GM23338 (cell line): ENCODE measurements at regions not wholly inside any gene's neighbourhood (a gene's known extent, or its start where the extent isn't known, plus 50 kb on each side); places are given as distances from the start of the nearest gene placed in this dataset.

Source experiments
- ATAC-seq: fragments of 200-7000 bp; cut with Tn5 transposase; 3 replicates; pipeline ENCODE4 v1.9.1; 2020
- DNase-seq: peaks from one replicate; pipeline ENCODE4 v3.0.0-alpha.2; 2015; ENCODE audit warnings: low spot score
- H2AFZ ChIP-seq: fragments of 200-600 bp; sonication (generic); 2 replicates; pipeline ENCODE4 v1.8.0; 2016; ENCODE audit warnings: antibody characterized with exemption, mild to moderate bottlenecking, moderate library complexity
- H3F3A ChIP-seq: fragments of 200-600 bp; sonication (generic); replicated peaks from 2 replicates; pipeline ENCODE4 v1.8.0; 2017; ENCODE audit warnings: antibody characterized with exemption, mixed run types, low read depth
- H3K27ac ChIP-seq: fragments of 200-600 bp; sonication (generic); 2 replicates; pipeline ENCODE4 v1.6.1; 2016; ENCODE audit warnings: low read depth
- H3K27me3 ChIP-seq: fragments of 200-600 bp; sonication (generic); 2 replicates; pipeline ENCODE4 v1.8.0; 2016; ENCODE audit warnings: mild to moderate bottlenecking, mixed run types, moderate library complexity; ENCODE audit not compliant: insufficient read depth
- H3K36me3 ChIP-seq: fragments of 200-600 bp; sonication (generic); 2 replicates; pipeline ENCODE4 v1.8.0; 2016; ENCODE audit warnings: mild to moderate bottlenecking; ENCODE audit not compliant: insufficient read depth
- H3K4me1 ChIP-seq: fragments of 200-600 bp; sonication (generic); 2 replicates; pipeline ENCODE4 v1.8.0; 2016; ENCODE audit warnings: mild to moderate bottlenecking, moderate library complexity; ENCODE audit not compliant: insufficient read depth
- H3K4me2 ChIP-seq: fragments of 200-600 bp; sonication (generic); 2 replicates; pipeline ENCODE4 v1.7.1; 2017; ENCODE audit warnings: mixed run types
- H3K4me3 ChIP-seq: fragments of 200-600 bp; sonication (generic); 2 replicates; pipeline ENCODE4 v1.6.1; 2016; ENCODE audit warnings: mixed run types
- H3K79me2 ChIP-seq: fragments of 200-600 bp; sonication (generic); replicated peaks from 2 replicates; pipeline ENCODE4 v1.8.0; 2017; ENCODE audit warnings: mild to moderate bottlenecking; ENCODE audit not compliant: insufficient read depth
- H3K9me2 ChIP-seq: fragments of 200-600 bp; sonication (generic); 2 replicates; pipeline ENCODE4 v1.8.0; 2017; ENCODE audit not compliant: insufficient read depth
- H4K20me1 ChIP-seq: fragments of 200-600 bp; sonication (generic); replicated peaks from 2 replicates; pipeline ENCODE4 v1.8.0; 2017; ENCODE audit warnings: mild to moderate bottlenecking; ENCODE audit not compliant: insufficient read depth
- H3K27ac Mint-ChIP-seq: 2 replicates; pipeline ENCODE4 v1.8.0; 2020; ENCODE audit warnings: inconsistent platforms, mild to moderate bottlenecking, moderate library complexity, mixed read lengths
- H3K27me3 Mint-ChIP-seq: 3 replicates; pipeline ENCODE4 v1.8.0; 2022; ENCODE audit warnings: low read depth, mild to moderate bottlenecking, moderate library complexity, mixed read lengths, inconsistent platforms; ENCODE audit not compliant: insufficient read depth, poor library complexity
- H3K36me3 Mint-ChIP-seq: 3 replicates; pipeline ENCODE4 v1.8.0; 2021; ENCODE audit warnings: low read depth, mild to moderate bottlenecking, inconsistent platforms, moderate library complexity, mixed read lengths
- H3K4me1 Mint-ChIP-seq: 3 replicates; pipeline ENCODE4 v1.8.0; 2020; ENCODE audit warnings: mild to moderate bottlenecking, inconsistent platforms, mixed read lengths
- H3K4me3 Mint-ChIP-seq: 3 replicates; pipeline ENCODE4 v1.8.0; 2021; ENCODE audit warnings: moderate library complexity, mild to moderate bottlenecking, inconsistent platforms, mixed read lengths
- H3K9me3 Mint-ChIP-seq: 3 replicates; pipeline ENCODE4 v1.8.0; 2020; ENCODE audit warnings: moderate library complexity, mild to moderate bottlenecking, inconsistent platforms, mixed read lengths
- CREB1 ChIP-seq: fragments of 250-450 bp; sonication (Bioruptor Pico); IDR thresholded peaks from 2 replicates; pipeline ENCODE4 v1.5.0; 2020; ENCODE audit warnings: low read depth, mild to moderate bottlenecking, moderate library complexity
- CTCF ChIP-seq, 2 experiments: fragments of 200-600 bp in 1 of 2; sonication (generic) in 1 of 2; conservative IDR thresholded peaks; 2 replicates each; pipeline versions ENCODE4 v1.5.1 to v1.6.1; 2016 to 2017; ENCODE audit warnings: antibody characterized with exemption in 2 of 2, low read depth in 2 of 2, mild to moderate bottlenecking in 2 of 2, moderate library complexity in 1 of 2
- ETS1 ChIP-seq: IDR thresholded peaks from 2 replicates; pipeline ENCODE4 v1.6.1; 2016; ENCODE audit warnings: antibody characterized with exemption
- EZH2 ChIP-seq: fragments of 200-600 bp; sonication (generic); IDR thresholded peaks from one replicate; pipeline ENCODE4 v1.8.0; 2017; ENCODE audit warnings: antibody characterized with exemption, mild to moderate bottlenecking, low read depth; ENCODE audit not compliant: unreplicated experiment
- EZH2phosphoT487 ChIP-seq: fragments of 200-600 bp; sonication (generic); IDR thresholded peaks from one replicate; pipeline ENCODE4 v1.8.1; 2018; ENCODE audit warnings: antibody characterized with exemption; ENCODE audit not compliant: unreplicated experiment
- JUNB ChIP-seq: IDR thresholded peaks from one replicate; pipeline ENCODE4 v1.6.1; 2016; ENCODE audit warnings: antibody characterized with exemption; ENCODE audit not compliant: unreplicated experiment
- NANOG ChIP-seq: IDR thresholded peaks from 2 replicates; pipeline ENCODE4 v1.6.1; 2016; ENCODE audit warnings: antibody characterized with exemption, borderline replicate concordance
- POLR2AphosphoS5 ChIP-seq: IDR thresholded peaks from 2 replicates; pipeline ENCODE4 v1.6.1; 2016; ENCODE audit warnings: antibody characterized with exemption, low read depth
- REST ChIP-seq: IDR thresholded peaks from one replicate; pipeline ENCODE4 v1.6.1; 2018; ENCODE audit warnings: antibody characterized with exemption; ENCODE audit not compliant: unreplicated experiment
- STAT1 ChIP-seq: IDR thresholded peaks from one replicate; pipeline ENCODE4 v1.6.1; 2016; ENCODE audit warnings: antibody characterized with exemption; ENCODE audit not compliant: unreplicated experiment
- ZNF114 ChIP-seq: fragments of 250-450 bp; sonication (Bioruptor Pico); IDR thresholded peaks from 2 replicates; pipeline ENCODE4 v1.5.0; 2020; ENCODE audit warnings: mild to moderate bottlenecking, moderate library complexity
- ZNF331 ChIP-seq: fragments of 250-450 bp; sonication (Bioruptor Pico); IDR thresholded peaks from 2 replicates; pipeline ENCODE4 v1.5.0; 2020; ENCODE audit warnings: low read depth, mild to moderate bottlenecking, moderate library complexity
- ZNF462 ChIP-seq: fragments of 250-450 bp; sonication (Bioruptor Pico); IDR thresholded peaks from 2 replicates; pipeline ENCODE4 v1.5.0; 2020; ENCODE audit warnings: mild to moderate bottlenecking, moderate library complexity

GRCh38 chrX:131938749-131939148 lies 84.4 kb upstream of the STK26 start:
- DNase-seq (no peak), ATAC-seq (no peak)
- H3K79me2 ChIP-seq = no peaks in the 10 kb centered on the region
- H3K27me3 ChIP-seq = no peaks in the 10 kb centered on the region
- H3K36me3 ChIP-seq = no peaks in the 10 kb centered on the region
- no peaks in the 10 kb centered on the region for H3K4me1 ChIP-seq
- Mint-ChIP-seq H3K27ac (no peak overlapping the region), H3K36me3 (no peaks in the 10 kb centered on the region), H3K4me3 (no peak overlapping the region), H3K27me3 (peaks cover 2% of the 10 kb centered on the region), H3K9me3 (no peaks in the 10 kb centered on the region), H3K4me1 (no peaks in the 10 kb centered on the region)
- no peaks in the 10 kb centered on the region for H4K20me1 ChIP-seq
- H3K9me2 ChIP-seq = no peaks in the 10 kb centered on the region
- no peak overlapping the region for H2AFZ ChIP-seq
- TF ChIP-seq STAT1 = no peak
- no peak for TF ChIP-seq CTCF (conservative IDR thresholded peaks at IDR 0.05; ENCODE audit: low read depth in 2 of 2)
- TF ChIP-seq CREB1 (CRISPR knock-in tag) = no peak
- TF ChIP-seq ETS1 = no peak
- TF ChIP-seq EZH2phosphoT487 = no peak
- TF ChIP-seq REST = no peak
- no peak for TF ChIP-seq NANOG
- TF ChIP-seq POLR2AphosphoS5 = no peak
- no peak for TF ChIP-seq ZNF114 (CRISPR knock-in tag)
- TF ChIP-seq JUNB = no peak
- TF ChIP-seq EZH2 = no peak
- no peak for TF ChIP-seq ZNF331
- TF ChIP-seq ZNF462 (CRISPR knock-in tag) = no peak
- no peak overlapping the region for H3K4me2 ChIP-seq
- H3K27ac ChIP-seq = no peak overlapping the region
- no peaks in the 10 kb centered on the region for H3F3A ChIP-seq
- H3K4me3 ChIP-seq = no peak overlapping the region
